Inferior parietal cortex (tissue), 1 donor: ENCODE measurements at regions not wholly inside any gene's neighbourhood (a gene's known extent, or its start where the extent isn't known, plus 50 kb on each side); places are given as distances from the start of the nearest gene placed in this dataset.

ENCODE experiments used
- DNase-seq: peaks from one replicate; pipeline ENCODE4 v3.0.0-alpha.2; 2016; ENCODE audit errors: extremely low spot score

- no peak for DNase-seq
These were observed 485.3 kb downstream of the TBC1D22A start for GRCh38 chr22:47247579-47248240.

GRCh38 chr22:47245786-47246185, 483.3 kb downstream of the TBC1D22A start:
- DNase-seq: no peak

- no peak for DNase-seq
These were observed 482.8 kb downstream of the TBC1D22A start for GRCh38 chr22:47245286-47245685.

- no peak for DNase-seq
These were observed 477.7 kb downstream of the TBC1D22A start for GRCh38 chr22:47240116-47240515.

GRCh38 chr22:47239474-47239860, 477.0 kb downstream of the TBC1D22A start:
- no peak for DNase-seq

GRCh38 chr22:47238690-47239473, 476.4 kb downstream of the TBC1D22A start:
- no peak for DNase-seq

- no peak for DNase-seq
These were observed 475.5 kb downstream of the TBC1D22A start for GRCh38 chr22:47237890-47238480.

- no peak for DNase-seq
These were observed 474.3 kb downstream of the TBC1D22A start for GRCh38 chr22:47236718-47237117.

GRCh38 chr22:47236161-47236560, 473.7 kb downstream of the TBC1D22A start:
- DNase-seq: no peak

- no peak for DNase-seq
These were observed 471.1 kb downstream of the TBC1D22A start for GRCh38 chr22:47233316-47234243.

GRCh38 chr22:47232753-47233152, 470.3 kb downstream of the TBC1D22A start:
- no peak for DNase-seq

GRCh38 chr22:47232197-47232596, 469.7 kb downstream of the TBC1D22A start:
- DNase-seq: no peak

- no peak for DNase-seq
These were observed 469.3 kb downstream of the TBC1D22A start for GRCh38 chr22:47231759-47232158.

- DNase-seq: no peak
These were observed 468.3 kb downstream of the TBC1D22A start for GRCh38 chr22:47230741-47231140.

- DNase-seq: no peak
These were observed 467.8 kb downstream of the TBC1D22A start for GRCh38 chr22:47230251-47230650.

GRCh38 chr22:47228767-47229166, 466.3 kb downstream of the TBC1D22A start:
- no peak for DNase-seq

- no peak for DNase-seq
These were observed 463.6 kb downstream of the TBC1D22A start for GRCh38 chr22:47225931-47226633.

- no peak for DNase-seq
These were observed 462.9 kb downstream of the TBC1D22A start for GRCh38 chr22:47225080-47225930.
